Effector memory CD4-positive, alpha-beta T cell (primary cell): ENCODE measurements at regions not wholly inside any gene's neighbourhood (a gene's known extent, or its start where the extent isn't known, plus 50 kb on each side); places are given as distances from the start of the nearest gene placed in this dataset.

Experiments
- DNase-seq, 3 donors: peaks; one replicate each; pipeline ENCODE4 v3.0.0-alpha.2; 2020
- H3K27ac ChIP-seq: 2 replicates; pipeline ENCODE4 v1.7.0; 2013; ENCODE audit warnings: mild to moderate bottlenecking, low read length, moderate library complexity; ENCODE audit not compliant: insufficient read depth, poor library complexity, severe bottlenecking
- H3K27me3 ChIP-seq: replicated peaks from 2 replicates; pipeline ENCODE4 v1.7.0; 2013; ENCODE audit warnings: mild to moderate bottlenecking, low read length; ENCODE audit not compliant: insufficient read depth, control insufficient read depth, poor library complexity, severe bottlenecking
- H3K36me3 ChIP-seq: 2 replicates; pipeline ENCODE4 v1.7.0; 2013; ENCODE audit warnings: mild to moderate bottlenecking, low read length, moderate library complexity; ENCODE audit not compliant: control insufficient read depth, insufficient read depth
- H3K4me1 ChIP-seq: 2 replicates; pipeline ENCODE4 v1.7.0; 2013; ENCODE audit warnings: low read length, mild to moderate bottlenecking; ENCODE audit not compliant: control insufficient read depth, insufficient read depth, poor library complexity, severe bottlenecking
- H3K4me3 ChIP-seq: 2 replicates; pipeline ENCODE4 v1.7.0; 2013; ENCODE audit warnings: low read length, low read depth, mild to moderate bottlenecking; ENCODE audit not compliant: insufficient read depth, poor library complexity, severe bottlenecking
- H3K9me3 ChIP-seq: 2 replicates; pipeline ENCODE4 v1.7.0; 2013; ENCODE audit warnings: mild to moderate bottlenecking, low read length, moderate library complexity; ENCODE audit not compliant: control insufficient read depth

GRCh38 chr9:126108240-126108639 is 218.4 kb upstream of the MVB12B start:
- Histone ChIP-seq H3K27ac (no peak overlapping the region), H3K4me3 (no peak overlapping the region), H3K27me3 (no peaks in the 10 kb centered on the region), H3K36me3 (no peaks in the 10 kb centered on the region), H3K4me1 (no peaks in the 10 kb centered on the region), H3K9me3 (no peaks in the 10 kb centered on the region)
- DNase-seq: no peak

GRCh38 chr9:126109575-126109974 is 217.1 kb upstream of the MVB12B start:
- no peak overlapping the region for H3K27ac ChIP-seq
- H3K4me1 ChIP-seq: no peaks in the 10 kb centered on the region
- no peak for DNase-seq
- H3K9me3 ChIP-seq: no peaks in the 10 kb centered on the region
- H3K27me3 ChIP-seq: no peaks in the 10 kb centered on the region
- H3K36me3 ChIP-seq: no peaks in the 10 kb centered on the region
- H3K4me3 ChIP-seq: no peak overlapping the region

- no peak for DNase-seq
- no peaks in the 10 kb centered on the region for H3K9me3 ChIP-seq
- no peak overlapping the region for H3K4me3 ChIP-seq
- no peaks in the 10 kb centered on the region for H3K4me1 ChIP-seq
- H3K27ac ChIP-seq: no peak overlapping the region
- H3K27me3 ChIP-seq: no peaks in the 10 kb centered on the region
- H3K36me3 ChIP-seq: no peaks in the 10 kb centered on the region
Observed at GRCh38 chr9:126111556-126111955, 215.1 kb upstream of the MVB12B start.

- H3K4me1 ChIP-seq: no peaks in the 10 kb centered on the region
- H3K4me3 ChIP-seq: no peak overlapping the region
- H3K36me3 ChIP-seq: no peaks in the 10 kb centered on the region
- no peak overlapping the region for H3K27ac ChIP-seq
- H3K9me3 ChIP-seq: no peaks in the 10 kb centered on the region
- no peak for DNase-seq
- H3K27me3 ChIP-seq: no peaks in the 10 kb centered on the region
Observed at GRCh38 chr9:126112135-126112720, 214.4 kb upstream of the MVB12B start.

- Histone ChIP-seq H3K36me3 (no peaks in the 10 kb centered on the region), H3K27me3 (no peaks in the 10 kb centered on the region), H3K27ac (no peak overlapping the region), H3K4me1 (no peaks in the 10 kb centered on the region), H3K4me3 (no peak overlapping the region), H3K9me3 (no peaks in the 10 kb centered on the region)
- DNase-seq: no peak
Observed at GRCh38 chr9:126113176-126113575, 213.5 kb upstream of the MVB12B start.

GRCh38 chr9:126113756-126114408 is 212.7 kb upstream of the MVB12B start:
- DNase-seq: no peak
- Histone ChIP-seq H3K36me3 (no peaks in the 10 kb centered on the region), H3K27ac (no peak overlapping the region), H3K4me1 (no peaks in the 10 kb centered on the region), H3K4me3 (no peak overlapping the region), H3K9me3 (no peaks in the 10 kb centered on the region), H3K27me3 (no peaks in the 10 kb centered on the region)

- H3K4me3 ChIP-seq: no peak overlapping the region
- no peaks in the 10 kb centered on the region for H3K27me3 ChIP-seq
- H3K9me3 ChIP-seq: no peaks in the 10 kb centered on the region
- no peaks in the 10 kb centered on the region for H3K36me3 ChIP-seq
- no peaks in the 10 kb centered on the region for H3K4me1 ChIP-seq
- no peak overlapping the region for H3K27ac ChIP-seq
- no peak for DNase-seq
Observed at GRCh38 chr9:126114409-126114760, 212.2 kb upstream of the MVB12B start.

GRCh38 chr9:126114850-126115460 is 211.7 kb upstream of the MVB12B start:
- H3K4me1 ChIP-seq: no peaks in the 10 kb centered on the region
- DNase-seq: no peak
- H3K27ac ChIP-seq: no peak overlapping the region
- H3K27me3 ChIP-seq: no peaks in the 10 kb centered on the region
- H3K36me3 ChIP-seq: no peaks in the 10 kb centered on the region
- no peaks in the 10 kb centered on the region for H3K9me3 ChIP-seq
- no peak overlapping the region for H3K4me3 ChIP-seq

GRCh38 chr9:126116351-126117157 is 210.1 kb upstream of the MVB12B start:
- Histone ChIP-seq H3K27ac (no peak overlapping the region), H3K4me3 (no peak overlapping the region), H3K27me3 (no peaks in the 10 kb centered on the region), H3K4me1 (no peaks in the 10 kb centered on the region), H3K9me3 (no peaks in the 10 kb centered on the region), H3K36me3 (no peaks in the 10 kb centered on the region)
- no peak for DNase-seq

- H3K27me3 ChIP-seq: no peaks in the 10 kb centered on the region
- no peak overlapping the region for H3K27ac ChIP-seq
- H3K4me1 ChIP-seq: no peaks in the 10 kb centered on the region
- no peak for DNase-seq
- no peak overlapping the region for H3K4me3 ChIP-seq
- no peaks in the 10 kb centered on the region for H3K9me3 ChIP-seq
- H3K36me3 ChIP-seq: no peaks in the 10 kb centered on the region
Observed at GRCh38 chr9:126117158-126117425, 209.5 kb upstream of the MVB12B start.
